Prostate gland (tissue), 2 donors: ENCODE measurements at regions not wholly inside any gene's neighbourhood (a gene's known extent, or its start where the extent isn't known, plus 50 kb on each side); places are given as distances from the start of the nearest gene placed in this dataset.

Experiments used
- CTCF ChIP-seq, 4 experiments: fragments of 200-600 bp in 2 of 4; fragments of 450-650 bp in 2 of 4; sonication (generic) in 2 of 4; IDR thresholded peaks; 1 replicate in 3 of 4; 2 replicates in 1 of 4; pipeline ENCODE4 v1.5.1; 2016 to 2019; ENCODE audit warnings: antibody characterized with exemption in 4 of 4, mild to moderate bottlenecking in 2 of 4, moderate library complexity in 2 of 4
- POLR2A ChIP-seq: fragments of 450-650 bp; IDR thresholded peaks from one replicate; pipeline ENCODE4 v1.6.1; 2016; ENCODE audit warnings: antibody characterized with exemption, mild to moderate bottlenecking
- POLR2AphosphoS5 ChIP-seq: sonication (generic); formaldehyde crosslinking; IDR thresholded peaks from one replicate; pipeline ENCODE4 v1.6.1; 2017; ENCODE audit warnings: antibody characterized with exemption

GRCh38 chr6:40714576-40715564 is 127.7 kb upstream of the LRFN2 start:
- TF ChIP-seq CTCF (IDR thresholded peaks at IDR 0.05), result no peak
- peak; percentile 81 for TF ChIP-seq POLR2AphosphoS5
- TF ChIP-seq POLR2A, result no peak
